Right cardiac atrium (tissue), 5 donors: ENCODE measurements at regions not wholly inside any gene's neighbourhood (a gene's known extent, or its start where the extent isn't known, plus 50 kb on each side); places are given as distances from the start of the nearest gene placed in this dataset.
"Not testable (repeated sequence)": the region's sequence is repeated elsewhere in the genome, so short reads cannot be mapped to it uniquely, and the experiment has no call there.

Experiments
- ATAC-seq, 2 donors: fragments of 200-7000 bp; cut with Tn5 transposase; one replicate each; pipeline versions ENCODE4 v1.8.0 to v1.9.1; 2020; ENCODE audit warnings: moderate library complexity in 2 of 2, mild to moderate bottlenecking in 1 of 2
- DNase-seq, 3 donors: peaks; one replicate each; pipeline ENCODE4 v3.0.0-alpha.2; 2020
- H3K27ac ChIP-seq: one replicate; pipeline ENCODE4 v1.5.1; 2013; ENCODE audit warnings: mild to moderate bottlenecking, low read length, control low read depth, moderate library complexity
- H3K27me3 ChIP-seq: one replicate; pipeline ENCODE4 v1.6.1; 2013; ENCODE audit not compliant: control insufficient read depth, insufficient read depth
- H3K4me1 ChIP-seq: one replicate; pipeline ENCODE4 v1.6.1; 2013; ENCODE audit warnings: low read length; ENCODE audit not compliant: control insufficient read depth, insufficient read depth
- H3K4me3 ChIP-seq: one replicate; pipeline ENCODE4 v1.5.1; 2013; ENCODE audit warnings: low read length, control low read depth
- H3K9me3 ChIP-seq: one replicate; pipeline ENCODE4 v1.6.1; 2013; ENCODE audit warnings: low read length; ENCODE audit not compliant: control insufficient read depth
- WGBS: extraction: QIAGEN DNeasy Blood & Tissue Kit; methylation state at CpG from one replicate; pipeline ENCODE4 v1.1.7; 2013; 5-methylcytosine and 5-hydroxymethylcytosine counted together
- intact Hi-C, 4 donors: fragments of 100-400 bp; cut with DNase I; formaldehyde crosslinking; loops; one replicate each; pipeline versions ENCODE4 v1.11.0 to v1.14.0; 2022 to 2023
- donor health status: healthy with polysubstance abuse.
- donor health status: DM: no; HTN: yes; CAD: no.
- donor health status: DM: no; HTN: no; CAD: no.
- donor health status: DM: no; HTN: yes; CAD: no; lungs with severe emphysema.
- donor health status: DM: yes; HTN: yes; CAD: no.

DNA sequence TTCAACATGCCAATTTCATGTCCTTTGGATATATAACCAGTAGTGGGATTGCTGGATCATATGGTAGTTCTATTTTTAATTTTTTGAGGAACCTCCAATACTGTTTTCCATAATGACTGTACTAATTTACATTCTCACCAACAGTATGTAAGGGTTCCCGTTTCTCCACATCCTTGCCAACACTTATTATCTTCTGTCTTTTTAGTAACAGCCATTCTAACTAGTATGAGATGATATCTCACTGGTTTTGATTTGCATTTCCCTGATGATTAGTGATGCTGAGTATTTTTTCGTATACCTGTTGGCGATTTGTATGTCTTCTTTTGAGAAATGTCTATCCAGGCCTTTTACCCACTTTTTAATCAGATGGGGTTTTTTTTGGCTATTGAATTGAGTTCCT lies 133.5 kb upstream of the MED14 start:
- H3K4me3 ChIP-seq, result no peak overlapping the region
- WGBS, result 92% methylated on average over 3 of the region's 3 CpGs

DNA sequence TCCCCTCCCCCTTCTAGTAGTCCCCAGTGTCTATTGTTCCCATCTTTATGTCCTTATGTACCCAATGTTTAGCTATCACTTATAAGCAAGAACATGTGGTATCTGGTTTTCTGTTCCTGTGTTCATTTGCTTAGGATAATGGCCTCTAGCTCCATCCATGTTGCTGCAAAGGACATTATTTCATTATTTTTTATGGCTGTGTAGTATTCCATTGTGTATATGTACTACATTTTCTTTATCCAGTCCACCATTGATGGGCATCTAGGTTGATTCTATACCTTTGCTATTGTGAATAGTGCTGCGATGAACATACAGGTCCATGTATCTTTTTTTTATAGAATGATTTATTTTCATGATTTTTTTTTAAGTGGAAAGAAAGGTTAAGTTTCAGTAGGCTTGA lies 135.6 kb upstream of the MED14 start:
- H3K27me3 ChIP-seq, H3K9me3 ChIP-seq, H3K4me3 ChIP-seq, H3K4me1 ChIP-seq, ATAC-seq, H3K27ac ChIP-seq, intact Hi-C loops, DNase-seq: not testable (repeated sequence)
- 92% methylated on average over 1 of the region's 1 CpG for WGBS

More for the DNA sequence above, 133.5 kb upstream of the MED14 start:
- intact Hi-C loops, result no loop called here
- no peaks in the 10 kb centered on the region for H3K9me3 ChIP-seq
- DNase-seq (no peak), ATAC-seq (no peak)
- H3K27ac ChIP-seq, result no peak overlapping the region
- H3K27me3 ChIP-seq, result no peaks in the 10 kb centered on the region
- peaks cover 2% of the 10 kb centered on the region for H3K4me1 ChIP-seq

DNA sequence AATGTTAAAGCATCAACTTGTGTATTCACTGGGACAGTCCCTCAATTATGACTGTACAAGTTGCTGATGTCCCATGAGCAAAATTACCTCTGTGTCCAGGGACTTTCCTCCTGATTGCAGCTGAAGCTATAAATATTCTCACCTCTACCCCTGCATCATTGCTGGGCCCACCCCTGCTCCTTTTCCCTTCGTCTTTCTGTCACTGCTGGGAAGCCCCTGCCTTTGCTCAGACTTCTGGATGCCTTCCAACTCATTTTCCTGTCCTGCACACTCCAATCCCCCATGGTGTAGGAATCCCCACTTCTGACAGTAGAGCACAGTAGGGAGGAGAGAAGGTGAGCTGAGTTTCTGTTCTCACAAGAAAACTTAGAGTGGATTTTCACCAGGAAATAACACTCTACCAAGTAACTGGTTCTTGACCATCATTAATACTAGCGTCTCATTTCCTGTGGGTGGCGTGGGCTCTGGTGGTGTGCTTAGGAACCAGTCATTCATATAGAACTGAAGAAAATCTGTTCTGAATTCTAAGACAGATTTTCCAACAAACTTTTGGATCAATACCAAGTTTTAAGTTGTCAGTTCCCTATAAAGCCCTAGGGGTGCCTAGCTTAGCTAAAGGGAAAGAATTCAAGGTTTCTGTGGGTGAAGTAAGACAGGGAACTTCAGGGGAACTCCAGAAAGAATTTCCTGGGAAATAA lies 136.2 kb upstream of the MED14 start:
- no peak overlapping the region for H3K27ac ChIP-seq
- no peaks in the 10 kb centered on the region for H3K4me1 ChIP-seq
- no peaks in the 10 kb centered on the region for H3K27me3 ChIP-seq
- intact Hi-C loops, result no loop called here
- no peaks in the 10 kb centered on the region for H3K9me3 ChIP-seq
- 19% methylated on average over 3 of the region's 3 CpGs for WGBS
- ATAC-seq (no peak), DNase-seq (no peak)
- H3K4me3 ChIP-seq, result no peak overlapping the region

DNA sequence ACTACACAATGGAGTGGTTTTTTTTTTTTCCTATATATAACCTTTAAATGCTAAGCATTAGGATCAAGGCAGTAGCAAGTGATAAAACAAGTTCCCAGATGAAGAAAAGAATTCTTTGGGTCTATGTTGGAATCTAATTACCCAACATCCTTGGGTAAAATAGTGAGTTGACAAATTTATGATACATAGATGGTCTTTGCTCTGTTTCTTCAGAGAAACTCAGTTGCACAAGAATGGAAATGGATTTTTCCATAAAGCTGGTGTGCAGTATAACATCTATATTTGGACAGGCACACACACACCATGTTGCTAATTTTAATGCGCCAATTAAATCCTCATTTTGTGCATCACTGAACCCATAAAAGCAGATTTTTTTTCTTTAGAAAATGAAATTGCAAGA lies 137.0 kb upstream of the MED14 start:
- intact Hi-C loops, result no loop called here
- DNase-seq, result no peak
- 90% methylated on average over 1 of the region's 1 CpG for WGBS

DNA sequence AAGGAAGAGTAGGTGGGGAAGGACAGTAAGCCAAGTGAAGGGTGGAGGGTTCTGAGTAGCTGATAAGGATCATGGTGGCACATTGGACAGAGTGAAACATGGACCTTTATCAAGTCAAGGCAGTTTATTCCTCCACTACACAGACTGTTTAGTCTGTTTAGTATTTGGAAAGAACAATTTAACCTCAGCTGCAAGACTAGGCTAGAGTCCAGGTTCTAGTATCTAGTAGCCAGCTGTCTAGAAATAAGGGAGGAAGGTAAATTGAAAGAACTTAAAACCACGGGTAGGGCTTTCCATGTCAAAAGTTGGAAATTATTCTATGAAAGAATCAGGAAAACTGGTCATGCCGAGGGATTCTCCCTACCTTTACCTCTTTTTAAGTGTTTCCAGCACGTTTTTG lies 140.1 kb upstream of the MED14 start:
- DNase-seq, result no peak
- no peaks in the 10 kb centered on the region for H3K9me3 ChIP-seq
- H3K4me1 ChIP-seq, result no peaks in the 10 kb centered on the region
- H3K4me3 ChIP-seq, result no peak overlapping the region
- H3K27ac ChIP-seq, result no peak overlapping the region
- ATAC-seq, result no peak
- WGBS, result 71% methylated on average over 3 of the region's 3 CpGs
- intact Hi-C loops, result no loop called here
- no peaks in the 10 kb centered on the region for H3K27me3 ChIP-seq

More for the DNA sequence above, 137.0 kb upstream of the MED14 start:
- Histone ChIP-seq H3K4me1 (no peaks in the 10 kb centered on the region), H3K27ac (no peak overlapping the region), H3K4me3 (no peak overlapping the region), H3K27me3 (no peaks in the 10 kb centered on the region), H3K9me3 (no peaks in the 10 kb centered on the region)
- no peak for ATAC-seq

DNA sequence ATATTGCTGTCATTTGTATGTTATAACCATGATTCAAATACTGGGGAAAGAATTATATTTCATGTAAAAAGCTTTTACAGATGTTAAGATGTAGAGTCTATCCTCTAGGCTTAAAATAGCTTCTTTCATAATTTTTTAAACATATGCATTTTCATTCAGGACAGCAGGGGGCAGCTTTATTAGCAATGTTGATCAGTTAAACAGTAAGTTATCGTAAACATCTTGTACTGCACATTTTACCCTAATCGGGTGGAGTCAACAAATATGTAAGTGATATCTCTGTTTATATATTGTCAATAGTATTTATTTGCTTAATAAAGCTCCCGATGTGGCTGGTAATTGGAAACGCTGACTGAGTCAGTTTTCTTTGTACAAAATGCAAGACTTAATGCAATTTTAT lies 142.5 kb upstream of the MED14 start:
- intact Hi-C loops, result no loop called here
- Histone ChIP-seq H3K9me3 (no peaks in the 10 kb centered on the region), H3K4me1 (no peaks in the 10 kb centered on the region), H3K27ac (no peak overlapping the region), H3K27me3 (no peaks in the 10 kb centered on the region), H3K4me3 (peak overlapping the region; percentile 32)
- WGBS, result 28% methylated on average over 4 of the region's 4 CpGs
- DNase-seq, result no peak
- no peak for ATAC-seq

DNA sequence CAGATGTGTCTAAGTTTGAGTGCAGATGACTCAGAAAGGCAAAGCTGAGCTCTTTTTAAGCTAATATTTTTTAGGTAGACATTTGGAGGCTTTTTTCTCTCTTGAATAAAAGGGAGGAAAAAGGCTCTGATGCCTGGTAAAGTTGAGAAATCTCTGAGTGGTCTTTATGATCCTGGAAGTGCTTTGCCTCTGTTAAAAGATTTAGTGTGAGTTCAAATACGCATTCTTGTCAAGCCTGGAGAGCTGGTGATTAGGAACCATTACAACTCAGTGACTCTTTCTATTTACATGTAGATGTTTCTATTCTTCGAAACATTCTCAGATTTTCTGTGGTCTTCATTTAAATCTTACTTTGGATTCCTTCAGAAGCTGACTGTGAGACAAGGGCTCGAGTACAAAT lies 143.4 kb upstream of the MED14 start:
- Histone ChIP-seq H3K9me3 (no peaks in the 10 kb centered on the region), H3K4me3 (no peak overlapping the region), H3K27me3 (no peaks in the 10 kb centered on the region), H3K4me1 (no peaks in the 10 kb centered on the region), H3K27ac (no peak overlapping the region)
- DNase-seq (no peak), ATAC-seq (no peak)
- intact Hi-C loops, result no loop called here
- 93% methylated on average over 3 of the region's 3 CpGs for WGBS

DNA sequence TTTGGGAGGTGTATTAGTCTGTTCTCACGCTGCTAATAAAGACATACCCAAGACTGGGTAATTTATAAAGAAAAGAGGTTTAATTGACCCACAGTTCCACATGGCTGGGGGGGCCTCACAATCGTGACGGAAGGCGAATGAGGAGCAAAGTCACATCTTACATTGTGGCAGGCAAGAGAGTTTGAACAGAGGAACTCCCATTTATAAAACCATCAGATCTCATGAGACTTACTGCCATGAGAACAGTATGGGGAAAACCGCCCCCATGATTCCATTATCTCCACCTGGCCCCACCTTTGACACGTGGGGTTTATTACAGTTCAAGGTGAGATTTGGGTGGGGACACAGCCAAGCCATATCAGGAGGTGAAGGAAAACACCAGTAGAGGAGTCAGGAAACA lies 143.8 kb upstream of the MED14 start:
- 83% methylated on average over 6 of the region's 6 CpGs for WGBS
- intact Hi-C loops, ATAC-seq, H3K4me1 ChIP-seq, DNase-seq, H3K27me3 ChIP-seq, H3K4me3 ChIP-seq, H3K27ac ChIP-seq, H3K9me3 ChIP-seq: not testable (repeated sequence)

DNA sequence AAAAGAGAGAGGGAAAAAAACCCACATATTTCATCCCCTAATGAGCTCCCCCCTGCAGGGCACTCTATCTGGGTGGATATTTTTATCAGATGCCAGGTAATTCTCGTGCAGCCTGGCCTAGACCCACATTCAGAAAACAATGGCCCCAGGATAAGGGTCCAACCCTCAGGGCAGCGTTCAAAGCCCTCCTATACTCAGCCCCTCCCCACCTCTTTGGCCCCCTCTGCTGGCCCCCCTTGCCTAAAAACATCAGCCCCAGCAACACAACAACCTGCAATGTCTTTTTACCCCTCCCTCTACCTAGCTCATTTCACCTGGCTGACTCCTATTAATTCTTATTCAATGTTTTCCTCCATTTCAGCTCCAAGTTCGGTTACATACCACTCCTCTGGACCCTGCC lies 145.4 kb upstream of the MED14 start:
- intact Hi-C loops, result loop anchor here in 1 of 4 donors (10.0 kb wide), 1 partner anchor 234 kb away; no protein-coding TSS in a partner anchor
- no peak overlapping the region for H3K4me3 ChIP-seq
- H3K9me3 ChIP-seq, result no peaks in the 10 kb centered on the region
- ATAC-seq (no peak), DNase-seq (no peak)
- WGBS, result 86% methylated on average over 3 of the region's 3 CpGs
- H3K27me3 ChIP-seq, result no peaks in the 10 kb centered on the region
- no peaks in the 10 kb centered on the region for H3K4me1 ChIP-seq
- H3K27ac ChIP-seq, result no peak overlapping the region

DNA sequence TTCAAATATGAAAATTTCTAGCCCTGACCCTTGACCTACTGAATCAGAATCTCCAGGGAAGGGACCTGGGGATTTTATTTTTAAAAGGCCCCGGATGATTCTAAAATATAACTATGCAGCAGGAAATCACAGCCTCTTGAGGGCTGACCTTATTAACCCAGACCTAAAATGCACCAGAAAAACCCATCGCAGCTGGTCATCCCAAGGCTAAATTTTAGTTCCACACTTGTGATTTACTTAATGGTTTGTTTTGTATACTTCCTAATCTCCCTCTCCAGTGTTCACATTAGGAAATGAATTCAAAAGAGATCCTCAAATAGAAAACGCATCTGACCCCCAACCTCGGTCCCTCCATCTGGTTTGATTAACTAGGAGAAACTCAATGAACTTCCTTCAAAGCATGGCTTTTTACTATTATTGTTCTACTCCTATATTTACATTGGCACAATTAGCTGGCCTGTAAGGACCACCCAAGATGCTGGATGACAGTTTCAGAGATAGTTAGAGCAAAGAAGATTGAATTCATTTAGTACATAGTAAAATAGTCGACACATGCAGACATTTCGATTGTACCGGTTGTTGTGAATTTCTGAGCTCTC lies 147.8 kb upstream of the MED14 start:
- 56% methylated on average over 7 of the region's 7 CpGs for WGBS
- no peak for ATAC-seq
- intact Hi-C loops, result loop anchor here in 1 of 4 donors (10.0 kb wide), 1 partner anchor 232 kb away; no protein-coding TSS in a partner anchor
- Histone ChIP-seq H3K27ac (no peak overlapping the region), H3K9me3 (no peaks in the 10 kb centered on the region), H3K27me3 (no peaks in the 10 kb centered on the region), H3K4me3 (no peak overlapping the region), H3K4me1 (no peaks in the 10 kb centered on the region)
- no peak for DNase-seq

DNA sequence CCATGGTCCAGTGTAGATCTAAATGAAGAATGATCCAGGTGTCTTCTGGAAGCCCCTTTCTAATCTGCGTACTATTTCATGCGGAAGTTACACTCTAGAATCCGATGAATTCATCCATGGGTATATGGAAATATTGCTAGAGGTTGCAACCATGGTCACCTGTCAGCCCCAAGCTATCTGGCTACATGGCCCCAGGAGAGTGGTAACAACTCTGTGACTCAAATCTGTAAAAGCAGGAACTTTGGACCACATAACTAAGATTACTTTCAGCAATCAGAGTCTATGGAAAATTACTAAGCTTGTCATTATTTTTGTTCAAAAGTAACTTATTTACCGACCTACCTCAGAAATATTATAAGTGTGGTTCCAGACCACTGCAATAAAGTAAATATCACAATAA lies 150.6 kb upstream of the MED14 start:
- H3K9me3 ChIP-seq, result no peaks in the 10 kb centered on the region
- 97% methylated on average over 4 of the region's 4 CpGs for WGBS
- ATAC-seq (no peak), DNase-seq (no peak)
- no peaks in the 10 kb centered on the region for H3K4me1 ChIP-seq
- H3K4me3 ChIP-seq, result no peak overlapping the region
- no peaks in the 10 kb centered on the region for H3K27me3 ChIP-seq
- intact Hi-C loops, result loop anchor here in 1 of 4 donors (10.0 kb wide), 1 partner anchor 229 kb away; no protein-coding TSS in a partner anchor
- no peak overlapping the region for H3K27ac ChIP-seq
